ENCODE measurements at regions not wholly inside any gene's neighbourhood (a gene's known extent, or its start where the extent isn't known, plus 50 kb on each side); places are given as distances from the start of the nearest gene placed in this dataset.

DNA sequence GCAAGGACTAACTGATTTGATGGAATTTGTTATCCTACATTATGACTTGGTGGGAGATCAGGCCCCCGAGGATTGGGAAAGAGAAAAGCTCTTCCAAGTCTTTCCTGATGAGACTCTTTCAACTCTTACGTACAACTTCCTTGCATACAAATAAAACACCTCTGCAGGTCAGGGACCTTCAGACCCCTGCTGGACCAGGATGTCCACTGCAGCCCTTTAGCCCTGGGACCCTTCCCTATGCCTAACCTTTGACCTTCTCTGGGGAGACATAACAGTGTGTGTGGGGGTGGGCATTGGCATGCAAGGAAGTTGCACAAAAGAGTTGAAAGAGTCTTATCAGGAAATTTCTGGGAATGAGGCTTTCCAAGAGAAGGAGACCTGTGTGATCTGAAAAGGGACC, 859.4 kb downstream of the TYW1 start:
- no peak for DNase-seq (ENCODE audit: extremely low read depth, low read depth)
- TF ChIP-seq, protein P1, sequence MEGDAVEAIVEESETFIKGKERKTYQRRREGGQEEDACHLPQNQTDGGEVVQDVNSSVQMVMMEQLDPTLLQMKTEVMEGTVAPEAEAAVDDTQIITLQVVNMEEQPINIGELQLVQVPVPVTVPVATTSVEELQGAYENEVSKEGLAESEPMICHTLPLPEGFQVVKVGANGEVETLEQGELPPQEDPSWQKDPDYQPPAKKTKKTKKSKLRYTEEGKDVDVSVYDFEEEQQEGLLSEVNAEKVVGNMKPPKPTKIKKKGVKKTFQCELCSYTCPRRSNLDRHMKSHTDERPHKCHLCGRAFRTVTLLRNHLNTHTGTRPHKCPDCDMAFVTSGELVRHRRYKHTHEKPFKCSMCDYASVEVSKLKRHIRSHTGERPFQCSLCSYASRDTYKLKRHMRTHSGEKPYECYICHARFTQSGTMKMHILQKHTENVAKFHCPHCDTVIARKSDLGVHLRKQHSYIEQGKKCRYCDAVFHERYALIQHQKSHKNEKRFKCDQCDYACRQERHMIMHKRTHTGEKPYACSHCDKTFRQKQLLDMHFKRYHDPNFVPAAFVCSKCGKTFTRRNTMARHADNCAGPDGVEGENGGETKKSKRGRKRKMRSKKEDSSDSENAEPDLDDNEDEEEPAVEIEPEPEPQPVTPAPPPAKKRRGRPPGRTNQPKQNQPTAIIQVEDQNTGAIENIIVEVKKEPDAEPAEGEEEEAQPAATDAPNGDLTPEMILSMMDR (IDR thresholded peaks at IDR 0.05; ENCODE audit: low read depth, low read length), result no peak

DNA sequence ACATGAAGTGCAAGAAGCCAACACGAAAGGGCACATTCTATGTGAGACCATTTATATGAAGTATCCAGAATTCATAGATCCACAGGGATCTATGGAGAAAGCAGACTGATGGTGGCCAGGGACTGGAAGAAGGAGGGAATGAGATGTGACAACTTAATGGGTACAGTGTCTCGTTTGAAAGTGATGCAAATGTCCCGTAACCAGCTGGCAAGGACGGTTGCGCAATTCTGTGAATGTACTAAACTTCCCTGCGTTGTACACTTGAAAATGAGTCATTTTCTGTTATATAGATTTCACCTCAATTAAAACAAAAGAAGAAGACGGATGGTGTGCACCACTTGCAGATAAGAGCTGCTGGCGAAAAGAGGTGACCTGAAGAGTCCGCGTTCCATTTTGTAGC, 861.1 kb downstream of the TYW1 start:
- DNase-seq (ENCODE audit: extremely low read depth, low read depth), result no peak
- TF ChIP-seq, protein P1 (IDR thresholded peaks at IDR 0.05; ENCODE audit: low read depth, low read length), result no peak

DNA sequence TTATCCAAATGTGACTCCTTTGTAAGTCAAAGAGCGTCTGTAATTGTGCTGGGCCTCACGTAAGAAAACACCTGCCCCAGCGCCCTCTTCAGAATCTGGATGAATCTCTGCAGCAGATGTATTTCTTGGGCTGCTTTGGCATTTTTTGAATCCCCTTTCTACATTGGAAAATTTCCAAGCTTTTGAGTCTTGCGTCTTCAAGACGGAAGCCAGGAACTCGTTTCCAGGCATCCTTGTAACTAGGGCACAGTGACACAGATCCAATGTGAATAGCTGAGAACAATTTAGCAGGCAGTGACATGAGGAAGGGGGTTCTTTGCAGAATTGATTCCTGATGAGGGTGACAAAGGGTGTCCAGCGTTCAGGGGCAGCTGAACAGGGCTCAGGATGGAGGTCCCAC, 862.3 kb downstream of the TYW1 start:
- TF ChIP-seq, protein P1 (IDR thresholded peaks at IDR 0.05; ENCODE audit: low read depth, low read length), result no peak
- no peak for DNase-seq (ENCODE audit: extremely low read depth, low read depth)

DNA sequence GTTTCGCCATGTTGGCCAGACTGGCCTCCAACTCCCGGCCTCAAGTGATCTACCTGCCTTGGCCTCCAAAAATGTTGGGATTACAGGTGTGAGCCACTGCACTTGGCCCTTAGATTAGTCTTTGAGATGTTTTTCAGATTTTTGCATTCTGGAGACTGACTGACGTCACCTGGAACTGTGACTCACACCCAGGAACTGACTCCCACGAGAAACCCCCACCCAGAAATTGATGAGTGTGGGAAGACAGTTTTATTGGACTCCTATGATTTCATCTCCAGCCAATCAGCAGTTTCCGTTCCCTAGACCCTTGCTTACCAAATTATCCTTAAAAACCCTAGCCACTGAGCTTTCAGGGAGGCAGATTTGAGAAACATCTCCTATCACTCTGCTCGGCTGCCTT, 867.3 kb downstream of the TYW1 start:
- TF ChIP-seq, protein P1 (IDR thresholded peaks at IDR 0.05; ENCODE audit: low read depth, low read length), result no peak

DNA sequence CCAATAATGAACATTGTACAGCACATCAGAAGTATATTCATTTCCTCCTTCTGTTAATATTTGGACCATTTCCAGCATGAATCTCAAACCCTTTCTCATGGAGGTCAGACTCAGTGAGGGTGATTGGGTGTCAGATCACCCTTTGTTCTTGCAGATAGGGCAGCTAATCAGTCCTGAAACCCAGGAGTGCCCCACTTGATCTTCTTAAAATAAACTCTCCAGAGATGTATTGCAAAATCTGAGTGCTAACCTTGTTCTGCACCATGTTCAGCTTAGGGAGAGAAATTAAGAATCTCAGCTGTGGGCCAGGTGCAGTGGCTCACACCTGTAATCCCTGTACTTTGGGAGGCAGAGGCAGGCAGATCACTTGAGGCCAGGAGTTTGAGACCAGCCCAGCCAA, 869.4 kb downstream of the TYW1 start:
- no peak for DNase-seq (ENCODE audit: extremely low read depth, low read depth)
- TF ChIP-seq, protein P1 (IDR thresholded peaks at IDR 0.05; ENCODE audit: low read depth, low read length), result no peak

More for the DNA sequence above, 867.3 kb downstream of the TYW1 start:
- DNase-seq (ENCODE audit: extremely low read depth, low read depth), result no peak

DNA sequence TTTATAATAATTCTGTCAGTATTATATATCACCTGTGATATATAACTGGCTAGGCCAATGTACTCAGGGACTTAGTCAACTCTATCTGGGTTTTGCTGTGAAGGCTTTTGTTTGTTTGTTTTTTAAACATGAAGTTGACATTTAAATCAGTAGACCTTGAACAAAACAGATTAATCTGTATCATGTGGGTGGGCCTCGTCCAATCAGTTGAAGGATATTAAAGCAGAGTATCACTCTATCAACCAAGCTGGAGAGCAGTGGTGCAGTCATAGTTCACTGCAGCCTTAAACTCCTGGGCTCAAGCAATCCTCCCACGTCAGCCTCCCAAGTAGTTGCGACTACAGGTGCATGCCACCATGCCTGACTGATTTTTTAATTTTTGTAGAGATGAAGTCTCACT, 870.2 kb downstream of the TYW1 start:
- no peak for DNase-seq (ENCODE audit: extremely low read depth, low read depth)
- TF ChIP-seq, protein P1 (IDR thresholded peaks at IDR 0.05; ENCODE audit: low read depth, low read length), result no peak

DNA sequence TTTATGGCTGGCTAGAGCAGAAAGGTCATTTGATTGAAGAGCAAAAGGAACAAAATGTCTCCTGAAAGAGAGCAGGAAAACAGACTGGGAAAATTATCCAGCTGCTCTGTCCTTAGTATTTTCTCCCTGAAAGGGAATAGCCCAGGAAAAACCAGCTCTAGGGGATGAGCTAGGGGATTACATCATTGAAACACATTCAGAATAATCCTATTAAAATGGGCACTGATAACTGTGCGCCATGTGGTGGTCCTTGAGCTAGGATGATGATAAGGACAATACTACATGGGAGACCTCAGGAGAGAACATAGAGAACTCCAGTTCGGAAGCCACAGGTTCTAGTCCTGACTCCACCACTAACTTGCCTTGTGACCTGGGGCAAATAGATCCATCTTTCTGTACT, 873.8 kb downstream of the TYW1 start:
- no peak for DNase-seq (ENCODE audit: extremely low read depth, low read depth)
- TF ChIP-seq, protein P1 (IDR thresholded peaks at IDR 0.05; ENCODE audit: low read depth, low read length), result no peak

Measured in AG09319 (cell line).